SJSA1 (cell line): ENCODE measurements at regions not wholly inside any gene's neighbourhood (a gene's known extent, or its start where the extent isn't known, plus 50 kb on each side); places are given as distances from the start of the nearest gene placed in this dataset.
A peak's percentile ranks its signal among the peaks of the same experiment; 100 is the strongest.

ENCODE experiments used
- DNase-seq, 2 experiments: peaks; one replicate each; pipeline ENCODE4 v3.0.0-alpha.2; 2015 to 2020; ENCODE audit warnings: low spot score in 2 of 2, low read depth in 1 of 2
- H3K27ac ChIP-seq: fragments of 250-450 bp; sonication (Bioruptor Pico); 2 replicates; pipeline ENCODE4 v1.5.1; 2020; ENCODE audit warnings: mild to moderate bottlenecking, moderate library complexity
- H3K27me3 ChIP-seq: fragments of 250-450 bp; sonication (Bioruptor Pico); replicated peaks from 2 replicates; pipeline ENCODE4 v1.5.1; 2020; ENCODE audit warnings: mild to moderate bottlenecking, moderate library complexity
- H3K36me3 ChIP-seq: fragments of 250-450 bp; sonication (Bioruptor Pico); 2 replicates; pipeline ENCODE4 v1.5.1; 2020; ENCODE audit warnings: mild to moderate bottlenecking
- H3K4me1 ChIP-seq: fragments of 250-450 bp; sonication (Bioruptor Pico); replicated peaks from 2 replicates; pipeline ENCODE4 v1.6.1; 2021; ENCODE audit warnings: mild to moderate bottlenecking
- H3K4me3 ChIP-seq: fragments of 250-450 bp; sonication (Bioruptor Pico); 2 replicates; pipeline ENCODE4 v1.5.1; 2020; ENCODE audit warnings: mild to moderate bottlenecking
- H3K9me3 ChIP-seq: fragments of 250-450 bp; sonication (Bioruptor Pico); replicated peaks from 2 replicates; pipeline ENCODE4 v1.5.1; 2020; ENCODE audit warnings: mild to moderate bottlenecking

- Histone ChIP-seq H3K27ac (no peak overlapping the region), H3K4me3 (no peak overlapping the region)
Measured at GRCh38 chr20:19958928-19959327, 58.2 kb upstream of the NAA20 start.

DNA sequence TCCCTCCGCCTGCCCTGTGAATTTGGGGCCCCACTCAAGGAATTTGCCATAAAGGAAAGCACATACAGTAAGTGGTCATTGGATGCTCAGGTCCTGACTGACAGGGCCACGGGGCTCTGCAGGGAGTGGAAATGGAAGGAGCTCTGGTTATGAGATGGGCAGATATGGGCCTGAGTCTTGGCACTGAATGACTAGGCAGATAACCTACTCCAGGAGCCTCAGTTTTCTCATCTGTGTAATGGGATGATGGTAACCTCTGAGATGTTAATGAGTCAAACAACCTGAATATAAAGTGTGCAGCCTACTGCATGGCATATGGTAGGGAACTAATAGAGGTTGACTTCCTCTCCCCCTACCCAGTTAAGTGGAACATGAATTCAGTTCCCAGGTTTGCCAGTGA is 56.4 kb upstream of the NAA20 start:
- no peak overlapping the region for H3K27ac ChIP-seq
- DNase-seq = no peak
- peaks cover 8% of the 10 kb centered on the region; the same call in 1 of the 2 replicates for H3K36me3 ChIP-seq
- no peak overlapping the region for H3K4me3 ChIP-seq
- peaks cover 11% of the 10 kb centered on the region for H3K4me1 ChIP-seq
- no peaks in the 10 kb centered on the region for H3K9me3 ChIP-seq
- H3K27me3 ChIP-seq = no peaks in the 10 kb centered on the region

More at GRCh38 chr20:19958928-19959327, 58.2 kb upstream of the NAA20 start:
- H3K4me1 ChIP-seq = no peaks in the 10 kb centered on the region
- H3K36me3 ChIP-seq = peaks cover 8% of the 10 kb centered on the region; the same call in 1 of the 2 replicates
- H3K27me3 ChIP-seq = no peaks in the 10 kb centered on the region
- no peak for DNase-seq
- H3K9me3 ChIP-seq = no peaks in the 10 kb centered on the region

GRCh38 chr20:19961293-19961692 is 55.9 kb upstream of the NAA20 start:
- Histone ChIP-seq H3K4me3 (no peak overlapping the region), H3K36me3 (peaks cover 8% of the 10 kb centered on the region; the same call in 1 of the 2 replicates), H3K27ac (no peak overlapping the region), H3K9me3 (no peaks in the 10 kb centered on the region), H3K4me1 (peaks cover 11% of the 10 kb centered on the region), H3K27me3 (no peaks in the 10 kb centered on the region)
- no peak for DNase-seq

DNA sequence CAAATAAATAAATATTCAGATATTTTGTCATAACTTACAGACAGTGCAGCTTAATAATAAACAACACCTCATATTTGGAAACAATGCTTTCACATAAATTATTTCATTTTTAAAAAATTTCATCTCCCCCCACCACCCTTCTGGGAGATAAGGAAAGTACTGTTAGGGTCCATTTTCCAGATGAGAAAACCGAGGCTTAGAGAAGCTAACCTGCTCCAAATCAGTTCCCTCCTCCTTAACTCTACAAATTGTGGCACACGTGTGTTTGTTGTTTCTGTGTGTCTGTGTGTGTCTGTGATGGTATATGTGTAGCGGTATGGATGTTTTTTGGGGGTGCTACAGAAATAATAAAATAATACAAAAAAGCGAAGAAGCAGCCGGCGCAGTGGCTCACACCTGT is 54.2 kb upstream of the NAA20 start:
- H3K36me3 ChIP-seq = peaks cover 4% of the 10 kb centered on the region; the same call in 1 of the 2 replicates
- no peaks in the 10 kb centered on the region for H3K27me3 ChIP-seq
- no peak overlapping the region for H3K4me3 ChIP-seq
- no peaks in the 10 kb centered on the region for H3K9me3 ChIP-seq
- no peak overlapping the region for H3K27ac ChIP-seq
- peaks cover 11% of the 10 kb centered on the region for H3K4me1 ChIP-seq
- DNase-seq = no peak

GRCh38 chr20:19964289-19965265 is 52.6 kb upstream of the NAA20 start:
- H3K27me3 ChIP-seq = no peaks in the 10 kb centered on the region
- H3K9me3 ChIP-seq = no peaks in the 10 kb centered on the region
- DNase-seq = peak; percentile 44 to 60
- peaks cover 4% of the 10 kb centered on the region; the same call in 1 of the 2 replicates for H3K36me3 ChIP-seq
- no peak overlapping the region for H3K27ac ChIP-seq
- peaks cover 11% of the 10 kb centered on the region for H3K4me1 ChIP-seq
- H3K4me3 ChIP-seq = no peak overlapping the region

- H3K36me3 ChIP-seq = peaks cover 4% of the 10 kb centered on the region; the same call in 1 of the 2 replicates
- no peak overlapping the region for H3K4me3 ChIP-seq
- H3K27me3 ChIP-seq = no peaks in the 10 kb centered on the region
- H3K4me1 ChIP-seq = peaks cover 11% of the 10 kb centered on the region
- no peak for DNase-seq
- no peaks in the 10 kb centered on the region for H3K9me3 ChIP-seq
- no peak overlapping the region for H3K27ac ChIP-seq
Measured at GRCh38 chr20:19966840-19967239, 50.3 kb upstream of the NAA20 start.
